Lung (tissue), 11 donors: ENCODE measurements at regions not wholly inside any gene's neighbourhood (a gene's known extent, or its start where the extent isn't known, plus 50 kb on each side); places are given as distances from the start of the nearest gene placed in this dataset.

Experiments used
- ATAC-seq: fragments of 200-7000 bp; cut with Tn5 transposase; one replicate; pipeline ENCODE4 v1.9.1; 2020; ENCODE audit warnings: moderate number of reproducible peaks; ENCODE audit not compliant: insufficient read depth, low FRiP score
- DNase-seq, 3 donors: peaks; one replicate each; pipeline ENCODE4 v3.0.0-alpha.2; 2013 to 2017
- H3K27ac ChIP-seq, 2 donors: one replicate each; pipeline ENCODE4 v1.5.1; 2013; ENCODE audit warnings: mild to moderate bottlenecking in 2 of 2, moderate library complexity in 2 of 2, control low read depth in 1 of 2, inconsistent platforms in 1 of 2, low read depth in 1 of 2, low read length in 1 of 2
- H3K27me3 ChIP-seq, 3 donors: one replicate each; pipeline ENCODE4 v1.5.1; 2013; ENCODE audit warnings: low read length in 2 of 3; ENCODE audit not compliant: control insufficient read depth in 3 of 3, insufficient read depth in 3 of 3
- H3K36me3 ChIP-seq, 4 donors: one replicate each; pipeline ENCODE4 v1.5.1; 2013; ENCODE audit warnings: low read length in 4 of 4, mild to moderate bottlenecking in 1 of 4, moderate library complexity in 1 of 4; ENCODE audit not compliant: control insufficient read depth in 4 of 4, insufficient read depth in 4 of 4
- H3K4me1 ChIP-seq, 5 donors: one replicate each; pipeline ENCODE4 v1.5.1; 2013; ENCODE audit warnings: low read length in 5 of 5, mild to moderate bottlenecking in 2 of 5, moderate library complexity in 1 of 5; ENCODE audit not compliant: control insufficient read depth in 5 of 5, insufficient read depth in 5 of 5
- H3K4me3 ChIP-seq: one replicate; pipeline ENCODE4 v1.5.1; 2013; ENCODE audit warnings: mild to moderate bottlenecking, control low read depth, moderate library complexity
- H3K9ac ChIP-seq, 2 donors: one replicate each; pipeline ENCODE4 v1.5.1; 2013; ENCODE audit warnings: low read length in 2 of 2, control low read depth in 1 of 2; ENCODE audit not compliant: insufficient read depth in 1 of 2
- H3K9me3 ChIP-seq, 4 donors: one replicate each; pipeline ENCODE4 v1.5.1; 2013; ENCODE audit warnings: low read length in 3 of 4, mild to moderate bottlenecking in 1 of 4, moderate library complexity in 1 of 4; ENCODE audit not compliant: control insufficient read depth in 4 of 4, insufficient read depth in 3 of 4
- CTCF ChIP-seq: IDR thresholded peaks from 2 replicates; pipeline ENCODE4 v1.5.1; 2012; ENCODE audit warnings: mild to moderate bottlenecking; ENCODE audit errors: control extremely low read depth, extremely low read depth
- WGBS, 2 donors: extraction: QIAGEN DNeasy Blood & Tissue Kit; methylation state at CpG; one replicate each; pipeline ENCODE4 v1.1.7; 2013; 5-methylcytosine and 5-hydroxymethylcytosine counted together
- donor health status: control.
- donor health status: control.
- donor health status: Bipolar disorder and iron deficiency.
- donor health status: healthy.
- donor health status: DM: yes; HTN: yes; CAD: no.

- Histone ChIP-seq H3K9ac (no peak overlapping the region), H3K27me3 (no peaks in the 10 kb centered on the region), H3K9me3 (peaks cover 0 to 4% (median 0%) of the 10 kb centered on the region in 4 donors), H3K4me1 (peaks cover 0 to 4% (median 2%) of the 10 kb centered on the region in 5 donors), H3K36me3 (no peaks in the 10 kb centered on the region), H3K4me3 (no peak overlapping the region), H3K27ac (peak overlapping the region in 1 of 2 donors; percentile 45)
- ATAC-seq (no peak), DNase-seq (peak in 1 of 3 donors; percentile 17)
- 43 to 53% methylated on average over 6 of the region's 6 CpGs for WGBS, 2 donors
- no peak for TF ChIP-seq CTCF
Measured at GRCh38 chr7:33814936-33815335, 90.4 kb upstream of the BMPER start.

GRCh38 chr7:33815336-33815735, 90.0 kb upstream of the BMPER start:
- peak in 1 of 3 donors; percentile 22 for DNase-seq
- no peak overlapping the region for H3K4me3 ChIP-seq
- H3K4me1 ChIP-seq = peaks cover 0 to 4% (median 2%) of the 10 kb centered on the region in 5 donors
- H3K9ac ChIP-seq = no peak overlapping the region
- ATAC-seq = no peak
- no peaks in the 10 kb centered on the region for H3K36me3 ChIP-seq
- 81 to 91% methylated on average over 3 of the region's 3 CpGs for WGBS, 2 donors
- TF ChIP-seq CTCF = no peak
- H3K27me3 ChIP-seq = no peaks in the 10 kb centered on the region
- peaks cover 0 to 8% (median 0%) of the 10 kb centered on the region in 4 donors for H3K9me3 ChIP-seq
- no peak overlapping the region for H3K27ac ChIP-seq

- Histone ChIP-seq H3K4me1 (peaks cover 0 to 4% (median 2%) of the 10 kb centered on the region in 5 donors), H3K27me3 (no peaks in the 10 kb centered on the region), H3K9me3 (peaks cover 0 to 8% (median 0%) of the 10 kb centered on the region in 4 donors), H3K9ac (no peak overlapping the region), H3K27ac (no peak overlapping the region), H3K36me3 (no peaks in the 10 kb centered on the region), H3K4me3 (no peak overlapping the region)
- no peak for DNase-seq
- no peak for ATAC-seq
- TF ChIP-seq CTCF = no peak
Measured at GRCh38 chr7:33816106-33816505, 89.2 kb upstream of the BMPER start.

GRCh38 chr7:33819658-33820057, 85.7 kb upstream of the BMPER start:
- Histone ChIP-seq H3K9ac (no peak overlapping the region), H3K36me3 (no peaks in the 10 kb centered on the region), H3K9me3 (peaks cover 0 to 8% (median 0%) of the 10 kb centered on the region in 4 donors), H3K27ac (no peak overlapping the region), H3K4me1 (peaks cover 0 to 4% (median 0%) of the 10 kb centered on the region in 5 donors), H3K4me3 (no peak overlapping the region), H3K27me3 (no peaks in the 10 kb centered on the region)
- no peak for DNase-seq
- no peak for ATAC-seq
- no peak for TF ChIP-seq CTCF
